IPS-15b (cell line): ENCODE measurements at regions not wholly inside any gene's neighbourhood (a gene's known extent, or its start where the extent isn't known, plus 50 kb on each side); places are given as distances from the start of the nearest gene placed in this dataset.

Source experiments
- H3K27me3 ChIP-seq: one replicate; pipeline ENCODE4 v1.6.1; 2013; ENCODE audit warnings: low read length; ENCODE audit not compliant: control insufficient read depth, insufficient read depth
- H3K36me3 ChIP-seq: one replicate; pipeline ENCODE4 v1.6.1; 2013; ENCODE audit warnings: low read length; ENCODE audit not compliant: control insufficient read depth, insufficient read depth
- H3K4me1 ChIP-seq: one replicate; pipeline ENCODE4 v1.6.1; 2013; ENCODE audit warnings: mild to moderate bottlenecking, low read length; ENCODE audit not compliant: control insufficient read depth, insufficient read depth
- H3K4me3 ChIP-seq: one replicate; pipeline ENCODE4 v1.5.1; 2013; ENCODE audit warnings: low read depth, low read length
- H3K9ac ChIP-seq: one replicate; pipeline ENCODE4 v1.6.1; 2013; ENCODE audit warnings: low read depth, mild to moderate bottlenecking, low read length
- H3K9me3 ChIP-seq: one replicate; pipeline ENCODE4 v1.6.1; 2013; ENCODE audit warnings: mild to moderate bottlenecking, low read length; ENCODE audit not compliant: control insufficient read depth, insufficient read depth

DNA sequence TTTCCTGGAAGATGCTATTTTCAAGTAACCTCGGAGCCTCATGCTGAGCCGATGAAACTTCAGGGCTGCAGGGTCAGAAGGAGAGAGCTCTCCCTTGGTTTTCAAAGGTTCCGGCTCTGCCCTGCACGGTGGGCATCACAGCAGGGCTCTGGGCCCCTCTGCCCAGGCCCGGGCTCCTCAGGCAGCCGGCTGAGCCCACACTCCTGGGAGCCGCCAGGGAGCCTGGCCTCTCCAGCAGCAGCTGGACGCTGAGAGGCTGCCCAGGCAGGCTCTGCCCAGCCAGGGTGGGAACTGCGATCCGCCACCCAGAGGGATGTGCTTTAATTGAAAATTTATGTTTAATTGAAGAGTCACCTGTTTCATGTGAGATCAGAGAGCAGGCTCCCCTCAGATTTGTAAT is 97.5 kb upstream of the MGMT start:
- H3K4me3 ChIP-seq: no peak overlapping the region
- H3K36me3 ChIP-seq: no peaks in the 10 kb centered on the region
- H3K27me3 ChIP-seq: no peaks in the 10 kb centered on the region
- H3K9me3 ChIP-seq: no peaks in the 10 kb centered on the region
- H3K4me1 ChIP-seq: no peaks in the 10 kb centered on the region
- H3K9ac ChIP-seq: no peak overlapping the region

GRCh38 chr10:129371541-129371940 is 95.5 kb upstream of the MGMT start:
- no peak overlapping the region for H3K4me3 ChIP-seq

GRCh38 chr10:129372172-129372571 is 94.9 kb upstream of the MGMT start:
- no peaks in the 10 kb centered on the region for H3K4me1 ChIP-seq
- no peak overlapping the region for H3K4me3 ChIP-seq
- H3K36me3 ChIP-seq: no peaks in the 10 kb centered on the region
- no peak overlapping the region for H3K9ac ChIP-seq
- H3K27me3 ChIP-seq: no peaks in the 10 kb centered on the region
- H3K9me3 ChIP-seq: no peaks in the 10 kb centered on the region

More at GRCh38 chr10:129371541-129371940, 95.5 kb upstream of the MGMT start:
- H3K27me3 ChIP-seq: no peaks in the 10 kb centered on the region
- H3K4me1 ChIP-seq: no peaks in the 10 kb centered on the region
- no peaks in the 10 kb centered on the region for H3K9me3 ChIP-seq
- H3K9ac ChIP-seq: no peak overlapping the region
- no peaks in the 10 kb centered on the region for H3K36me3 ChIP-seq

DNA sequence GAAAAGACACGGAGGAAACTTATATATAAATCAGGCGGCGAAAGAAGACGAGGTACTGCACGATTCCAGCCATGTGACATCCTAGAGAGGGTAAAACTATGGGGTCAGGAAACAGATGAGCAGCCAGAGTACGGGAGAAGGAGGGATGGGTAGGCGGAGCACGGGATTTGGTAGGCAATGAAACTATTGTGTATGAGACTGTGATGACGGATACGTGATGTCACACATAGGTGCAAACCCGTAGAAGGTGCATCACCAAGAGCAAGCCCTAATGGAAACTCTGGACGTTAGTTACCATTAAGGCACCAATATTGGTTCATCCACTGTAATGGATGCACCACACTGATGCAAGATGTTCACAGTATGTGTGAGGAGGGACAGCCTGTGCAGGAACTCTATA is 93.8 kb upstream of the MGMT start:
- Histone ChIP-seq H3K9ac (no peak overlapping the region), H3K36me3 (no peaks in the 10 kb centered on the region), H3K9me3 (no peaks in the 10 kb centered on the region), H3K4me3 (no peak overlapping the region), H3K4me1 (no peaks in the 10 kb centered on the region), H3K27me3 (no peaks in the 10 kb centered on the region)

GRCh38 chr10:129373718-129374117 is 93.3 kb upstream of the MGMT start:
- Histone ChIP-seq H3K27me3 (no peaks in the 10 kb centered on the region), H3K4me3 (no peak overlapping the region), H3K4me1 (no peaks in the 10 kb centered on the region), H3K36me3 (no peaks in the 10 kb centered on the region), H3K9ac (no peak overlapping the region), H3K9me3 (no peaks in the 10 kb centered on the region)

DNA sequence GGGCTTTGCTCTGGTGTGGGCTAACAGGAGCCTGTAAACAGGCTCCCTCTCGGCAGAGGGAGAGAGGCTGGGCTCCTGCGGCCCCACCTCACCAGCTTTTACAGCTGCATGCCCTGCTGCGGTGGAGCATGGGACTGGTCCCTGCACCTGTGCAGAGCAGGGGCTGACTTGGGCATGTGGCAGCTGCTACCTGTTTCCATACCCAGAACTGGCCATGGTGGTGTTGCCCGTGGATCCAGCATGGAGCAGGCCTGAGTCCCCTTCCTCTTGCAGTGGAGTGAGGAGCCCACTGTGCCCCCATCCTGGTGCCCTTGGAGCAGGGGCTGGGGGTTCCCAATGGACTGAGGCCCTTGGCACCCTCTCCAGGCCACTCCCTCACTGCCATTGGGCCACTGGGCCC is 91.9 kb upstream of the MGMT start:
- Histone ChIP-seq H3K4me1 (no peaks in the 10 kb centered on the region), H3K36me3 (no peaks in the 10 kb centered on the region), H3K27me3 (no peaks in the 10 kb centered on the region), H3K9me3 (no peaks in the 10 kb centered on the region), H3K4me3 (no peak overlapping the region), H3K9ac (no peak overlapping the region)

DNA sequence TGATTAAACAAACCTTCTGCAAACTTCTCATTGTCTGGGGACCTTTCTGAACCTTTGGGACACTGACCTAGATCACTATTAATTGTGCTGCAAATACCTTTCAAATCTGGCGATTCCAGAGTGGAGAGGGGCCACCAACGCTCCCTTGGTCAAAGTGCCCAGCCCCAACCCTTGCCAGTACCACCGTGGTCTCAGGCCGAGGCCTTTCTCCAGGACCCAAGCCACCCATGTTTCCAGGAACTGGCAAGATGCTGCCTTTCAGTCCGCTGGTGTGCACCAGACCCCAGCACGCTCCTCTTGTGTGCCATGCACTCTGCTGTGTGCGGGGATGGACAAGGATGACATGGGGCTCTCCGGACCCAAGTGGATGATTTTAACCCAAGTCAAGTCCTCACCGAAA is 91.1 kb upstream of the MGMT start:
- no peaks in the 10 kb centered on the region for H3K27me3 ChIP-seq
- no peak overlapping the region for H3K4me3 ChIP-seq
- H3K4me1 ChIP-seq: no peaks in the 10 kb centered on the region
- H3K9ac ChIP-seq: no peak overlapping the region
- no peaks in the 10 kb centered on the region for H3K9me3 ChIP-seq
- no peaks in the 10 kb centered on the region for H3K36me3 ChIP-seq

GRCh38 chr10:129380279-129380678 is 86.8 kb upstream of the MGMT start:
- no peak overlapping the region for H3K4me3 ChIP-seq
- no peaks in the 10 kb centered on the region for H3K9me3 ChIP-seq
- H3K9ac ChIP-seq: no peak overlapping the region
- no peaks in the 10 kb centered on the region for H3K36me3 ChIP-seq
- no peaks in the 10 kb centered on the region for H3K27me3 ChIP-seq
- no peaks in the 10 kb centered on the region for H3K4me1 ChIP-seq

DNA sequence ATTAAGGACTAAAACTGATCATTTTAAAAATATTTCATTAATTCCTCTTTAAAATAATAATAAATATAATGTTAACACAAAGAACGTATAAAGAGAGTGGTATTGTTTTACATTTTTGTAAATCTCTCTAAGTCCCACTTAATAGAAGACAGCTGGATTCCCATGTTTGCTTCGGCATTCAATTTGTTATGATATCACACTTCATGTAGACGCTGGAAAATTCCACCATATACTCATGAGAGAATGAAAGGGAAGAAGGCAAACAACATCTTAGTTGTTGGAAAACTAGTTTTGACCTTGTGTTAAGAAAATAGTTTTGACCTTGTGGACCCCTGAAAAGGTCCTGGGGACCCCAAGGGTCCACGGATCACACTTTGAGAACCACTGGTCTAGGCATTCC is 85.3 kb upstream of the MGMT start:
- no peaks in the 10 kb centered on the region for H3K4me1 ChIP-seq
- no peaks in the 10 kb centered on the region for H3K27me3 ChIP-seq
- no peak overlapping the region for H3K9ac ChIP-seq
- no peak overlapping the region for H3K4me3 ChIP-seq
- H3K9me3 ChIP-seq: no peaks in the 10 kb centered on the region
- H3K36me3 ChIP-seq: no peaks in the 10 kb centered on the region

GRCh38 chr10:129382401-129382800 is 84.6 kb upstream of the MGMT start:
- Histone ChIP-seq H3K27me3 (no peaks in the 10 kb centered on the region), H3K4me3 (no peak overlapping the region), H3K4me1 (no peaks in the 10 kb centered on the region), H3K9ac (no peak overlapping the region), H3K36me3 (no peaks in the 10 kb centered on the region), H3K9me3 (no peaks in the 10 kb centered on the region)

DNA sequence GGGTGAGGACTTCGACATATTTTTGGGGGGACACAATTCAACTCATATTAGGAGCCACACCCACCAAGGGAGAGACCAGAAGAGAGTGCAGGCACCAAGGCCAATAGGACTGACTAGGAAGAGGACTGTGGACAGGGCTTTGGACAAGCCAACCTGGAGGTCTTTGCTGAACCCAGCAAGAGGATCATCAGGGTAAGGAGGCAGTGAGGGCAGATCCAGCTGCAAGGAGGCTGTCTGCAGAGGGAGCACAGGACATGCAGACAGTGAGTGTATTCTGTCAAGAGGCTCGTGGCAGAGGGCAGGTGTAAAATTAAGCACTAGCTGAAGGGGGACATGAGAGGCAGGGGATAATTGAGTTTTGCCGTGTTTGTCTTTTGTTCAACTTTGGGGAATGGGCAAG is 83.4 kb upstream of the MGMT start:
- no peaks in the 10 kb centered on the region for H3K9me3 ChIP-seq
- H3K4me3 ChIP-seq: no peak overlapping the region
- H3K27me3 ChIP-seq: no peaks in the 10 kb centered on the region

GRCh38 chr10:129385600-129385999 is 81.4 kb upstream of the MGMT start:
- H3K27me3 ChIP-seq: no peaks in the 10 kb centered on the region
- no peak overlapping the region for H3K4me3 ChIP-seq
- H3K36me3 ChIP-seq: no peaks in the 10 kb centered on the region
- no peaks in the 10 kb centered on the region for H3K9me3 ChIP-seq
- no peak overlapping the region for H3K9ac ChIP-seq
- no peaks in the 10 kb centered on the region for H3K4me1 ChIP-seq

More for the DNA sequence above, 83.4 kb upstream of the MGMT start:
- Histone ChIP-seq H3K4me1 (no peaks in the 10 kb centered on the region), H3K9ac (no peak overlapping the region), H3K36me3 (no peaks in the 10 kb centered on the region)
